ENCODE measurements at regions not wholly inside any gene's neighbourhood (a gene's known extent, or its start where the extent isn't known, plus 50 kb on each side); places are given as distances from the start of the nearest gene placed in this dataset.
A peak's percentile ranks its signal among the peaks of the same experiment; 100 is the strongest.

DNA sequence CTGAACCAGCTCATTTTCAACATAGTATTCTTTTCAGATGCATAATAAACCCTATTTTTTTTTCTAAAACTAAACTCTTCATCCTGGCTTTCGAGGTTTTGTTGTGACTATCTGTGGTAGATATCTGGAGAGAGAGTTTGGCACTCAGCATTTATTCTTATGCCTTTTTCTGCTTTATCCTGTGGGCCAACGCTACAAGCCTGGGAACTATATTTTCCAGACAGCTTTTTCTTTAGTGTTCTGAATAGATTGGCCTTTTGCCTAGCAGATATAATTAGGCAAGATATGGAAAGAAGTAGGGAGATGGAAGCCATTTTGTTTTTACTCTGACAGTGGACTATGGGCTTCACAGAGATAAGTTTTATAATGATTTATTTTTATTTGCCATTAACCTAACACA is 486.7 kb downstream of the TMEM232 start:
- ATAC-seq, result no peak

DNA sequence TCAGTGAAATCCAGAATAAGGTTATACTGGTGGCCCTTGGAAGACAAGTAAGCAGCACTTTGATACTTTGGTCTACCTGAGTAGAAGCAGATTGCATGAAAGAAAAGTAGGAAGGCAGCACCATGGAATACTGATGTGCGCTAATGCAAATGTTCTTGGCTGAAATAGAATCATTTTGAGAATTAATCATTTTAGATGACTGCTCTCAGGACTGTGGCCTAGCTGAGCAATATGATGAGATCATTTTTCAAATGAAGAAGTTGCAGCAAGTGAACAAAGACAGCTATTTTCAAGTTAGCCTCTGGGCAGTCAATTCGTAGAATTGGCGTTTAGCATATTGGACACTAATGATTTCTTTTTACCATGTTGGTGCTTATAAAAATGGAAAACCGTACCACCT is 483.5 kb downstream of the TMEM232 start:
- H3K4me3 ChIP-seq, result no peak overlapping the region
- H3K9me2 ChIP-seq (ENCODE audit: insufficient read depth), result peaks cover 4% of the 10 kb centered on the region; the same call in 1 of the 2 replicates
- Mint-ChIP-seq H3K27me3 (ENCODE audit: insufficient read depth, low read depth, poor library complexity) (no peaks in the 10 kb centered on the region), H3K4me3 (no peak overlapping the region), H3K9me3 (no peaks in the 10 kb centered on the region), H3K4me1 (no peaks in the 10 kb centered on the region), H3K36me3 (ENCODE audit: low read depth) (no peaks in the 10 kb centered on the region), H3K27ac (no peak overlapping the region)
- H3K4me1 ChIP-seq (ENCODE audit: insufficient read depth), result no peaks in the 10 kb centered on the region
- no peaks in the 10 kb centered on the region for H3K27me3 ChIP-seq (ENCODE audit: insufficient read depth)
- no peaks in the 10 kb centered on the region for H3K36me3 ChIP-seq (ENCODE audit: insufficient read depth)
- DNase-seq (ENCODE audit: low spot score) (no peak), ATAC-seq (no peak)
- no peak overlapping the region for H3K27ac ChIP-seq (ENCODE audit: low read depth)
- H4K20me1 ChIP-seq (replicated peaks; ENCODE audit: insufficient read depth), result no peaks in the 10 kb centered on the region
- H2AFZ ChIP-seq, result no peak overlapping the region
- H3K79me2 ChIP-seq (replicated peaks; ENCODE audit: insufficient read depth), result no peaks in the 10 kb centered on the region
- H3K4me2 ChIP-seq, result no peak overlapping the region
- TF ChIP-seq ZNF331 (CRISPR knock-in tag; IDR thresholded peaks at IDR 0.05; ENCODE audit: low read depth) (no peak), EZH2 (IDR thresholded peaks at IDR 0.05; ENCODE audit: low read depth, unreplicated experiment) (no peak), JUNB (IDR thresholded peaks at IDR 0.05; ENCODE audit: unreplicated experiment) (no peak), EZH2phosphoT487 (IDR thresholded peaks at IDR 0.05; ENCODE audit: unreplicated experiment) (no peak), NANOG (IDR thresholded peaks at IDR 0.05; ENCODE audit: borderline replicate concordance) (no peak), POLR2AphosphoS5 (IDR thresholded peaks at IDR 0.05; ENCODE audit: low read depth) (no peak)
- TF ChIP-seq, protein P1, sequence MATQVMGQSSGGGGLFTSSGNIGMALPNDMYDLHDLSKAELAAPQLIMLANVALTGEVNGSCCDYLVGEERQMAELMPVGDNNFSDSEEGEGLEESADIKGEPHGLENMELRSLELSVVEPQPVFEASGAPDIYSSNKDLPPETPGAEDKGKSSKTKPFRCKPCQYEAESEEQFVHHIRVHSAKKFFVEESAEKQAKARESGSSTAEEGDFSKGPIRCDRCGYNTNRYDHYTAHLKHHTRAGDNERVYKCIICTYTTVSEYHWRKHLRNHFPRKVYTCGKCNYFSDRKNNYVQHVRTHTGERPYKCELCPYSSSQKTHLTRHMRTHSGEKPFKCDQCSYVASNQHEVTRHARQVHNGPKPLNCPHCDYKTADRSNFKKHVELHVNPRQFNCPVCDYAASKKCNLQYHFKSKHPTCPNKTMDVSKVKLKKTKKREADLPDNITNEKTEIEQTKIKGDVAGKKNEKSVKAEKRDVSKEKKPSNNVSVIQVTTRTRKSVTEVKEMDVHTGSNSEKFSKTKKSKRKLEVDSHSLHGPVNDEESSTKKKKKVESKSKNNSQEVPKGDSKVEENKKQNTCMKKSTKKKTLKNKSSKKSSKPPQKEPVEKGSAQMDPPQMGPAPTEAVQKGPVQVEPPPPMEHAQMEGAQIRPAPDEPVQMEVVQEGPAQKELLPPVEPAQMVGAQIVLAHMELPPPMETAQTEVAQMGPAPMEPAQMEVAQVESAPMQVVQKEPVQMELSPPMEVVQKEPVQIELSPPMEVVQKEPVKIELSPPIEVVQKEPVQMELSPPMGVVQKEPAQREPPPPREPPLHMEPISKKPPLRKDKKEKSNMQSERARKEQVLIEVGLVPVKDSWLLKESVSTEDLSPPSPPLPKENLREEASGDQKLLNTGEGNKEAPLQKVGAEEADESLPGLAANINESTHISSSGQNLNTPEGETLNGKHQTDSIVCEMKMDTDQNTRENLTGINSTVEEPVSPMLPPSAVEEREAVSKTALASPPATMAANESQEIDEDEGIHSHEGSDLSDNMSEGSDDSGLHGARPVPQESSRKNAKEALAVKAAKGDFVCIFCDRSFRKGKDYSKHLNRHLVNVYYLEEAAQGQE (IDR thresholded peaks at IDR 0.05; ENCODE audit: unreplicated experiment), result no peak
- TF ChIP-seq, protein P2, sequence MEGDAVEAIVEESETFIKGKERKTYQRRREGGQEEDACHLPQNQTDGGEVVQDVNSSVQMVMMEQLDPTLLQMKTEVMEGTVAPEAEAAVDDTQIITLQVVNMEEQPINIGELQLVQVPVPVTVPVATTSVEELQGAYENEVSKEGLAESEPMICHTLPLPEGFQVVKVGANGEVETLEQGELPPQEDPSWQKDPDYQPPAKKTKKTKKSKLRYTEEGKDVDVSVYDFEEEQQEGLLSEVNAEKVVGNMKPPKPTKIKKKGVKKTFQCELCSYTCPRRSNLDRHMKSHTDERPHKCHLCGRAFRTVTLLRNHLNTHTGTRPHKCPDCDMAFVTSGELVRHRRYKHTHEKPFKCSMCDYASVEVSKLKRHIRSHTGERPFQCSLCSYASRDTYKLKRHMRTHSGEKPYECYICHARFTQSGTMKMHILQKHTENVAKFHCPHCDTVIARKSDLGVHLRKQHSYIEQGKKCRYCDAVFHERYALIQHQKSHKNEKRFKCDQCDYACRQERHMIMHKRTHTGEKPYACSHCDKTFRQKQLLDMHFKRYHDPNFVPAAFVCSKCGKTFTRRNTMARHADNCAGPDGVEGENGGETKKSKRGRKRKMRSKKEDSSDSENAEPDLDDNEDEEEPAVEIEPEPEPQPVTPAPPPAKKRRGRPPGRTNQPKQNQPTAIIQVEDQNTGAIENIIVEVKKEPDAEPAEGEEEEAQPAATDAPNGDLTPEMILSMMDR (conservative IDR thresholded peaks at IDR 0.05; ENCODE audit: low read depth in 2 of 2), result no peak
- no peaks in the 10 kb centered on the region for H3F3A ChIP-seq (replicated peaks; ENCODE audit: low read depth)

More for the DNA sequence above, 486.7 kb downstream of the TMEM232 start:
- no peaks in the 10 kb centered on the region for H3K27me3 Mint-ChIP-seq (ENCODE audit: insufficient read depth, low read depth, poor library complexity)
- H3K36me3 Mint-ChIP-seq (ENCODE audit: low read depth), result no peaks in the 10 kb centered on the region
- H3F3A ChIP-seq (replicated peaks; ENCODE audit: low read depth), result no peaks in the 10 kb centered on the region
- no peaks in the 10 kb centered on the region for H3K4me1 Mint-ChIP-seq
- H2AFZ ChIP-seq, result peak overlapping the region; percentile 23; the same call in 1 of the 2 replicates
- H3K27me3 ChIP-seq (ENCODE audit: insufficient read depth), result no peaks in the 10 kb centered on the region
- H4K20me1 ChIP-seq (replicated peaks; ENCODE audit: insufficient read depth), result no peaks in the 10 kb centered on the region
- H3K4me3 Mint-ChIP-seq, result no peak overlapping the region
- H3K27ac Mint-ChIP-seq, result no peak overlapping the region
- H3K4me1 ChIP-seq (ENCODE audit: insufficient read depth), result no peaks in the 10 kb centered on the region
- H3K36me3 ChIP-seq (ENCODE audit: insufficient read depth), result no peaks in the 10 kb centered on the region
- no peaks in the 10 kb centered on the region for H3K79me2 ChIP-seq (replicated peaks; ENCODE audit: insufficient read depth)
- no peak overlapping the region for H3K27ac ChIP-seq (ENCODE audit: low read depth)
- TF ChIP-seq EZH2phosphoT487 (IDR thresholded peaks at IDR 0.05; ENCODE audit: unreplicated experiment), result no peak
- TF ChIP-seq NANOG (IDR thresholded peaks at IDR 0.05; ENCODE audit: borderline replicate concordance), result no peak
- TF ChIP-seq, protein P3, sequence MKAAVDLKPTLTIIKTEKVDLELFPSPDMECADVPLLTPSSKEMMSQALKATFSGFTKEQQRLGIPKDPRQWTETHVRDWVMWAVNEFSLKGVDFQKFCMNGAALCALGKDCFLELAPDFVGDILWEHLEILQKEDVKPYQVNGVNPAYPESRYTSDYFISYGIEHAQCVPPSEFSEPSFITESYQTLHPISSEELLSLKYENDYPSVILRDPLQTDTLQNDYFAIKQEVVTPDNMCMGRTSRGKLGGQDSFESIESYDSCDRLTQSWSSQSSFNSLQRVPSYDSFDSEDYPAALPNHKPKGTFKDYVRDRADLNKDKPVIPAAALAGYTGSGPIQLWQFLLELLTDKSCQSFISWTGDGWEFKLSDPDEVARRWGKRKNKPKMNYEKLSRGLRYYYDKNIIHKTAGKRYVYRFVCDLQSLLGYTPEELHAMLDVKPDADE (IDR thresholded peaks at IDR 0.05), result no peak
- TF ChIP-seq CREB1 (CRISPR knock-in tag; IDR thresholded peaks at IDR 0.05; ENCODE audit: low read depth), result no peak
- no peak for TF ChIP-seq ZNF114 (CRISPR knock-in tag; IDR thresholded peaks at IDR 0.05)
- TF ChIP-seq, protein P2 (conservative IDR thresholded peaks at IDR 0.05; ENCODE audit: low read depth in 2 of 2), result no peak
- no peak for DNase-seq (ENCODE audit: low spot score)
- H3K4me2 ChIP-seq, result no peak overlapping the region
- peaks cover 4% of the 10 kb centered on the region; the same call in 1 of the 2 replicates for H3K9me2 ChIP-seq (ENCODE audit: insufficient read depth)
- no peaks in the 10 kb centered on the region for H3K9me3 Mint-ChIP-seq
- no peak overlapping the region for H3K4me3 ChIP-seq

All from GM23338 (cell line).